ENCODE measurements at regions not wholly inside any gene's neighbourhood (a gene's known extent, or its start where the extent isn't known, plus 50 kb on each side); places are given as distances from the start of the nearest gene placed in this dataset.

DNA sequence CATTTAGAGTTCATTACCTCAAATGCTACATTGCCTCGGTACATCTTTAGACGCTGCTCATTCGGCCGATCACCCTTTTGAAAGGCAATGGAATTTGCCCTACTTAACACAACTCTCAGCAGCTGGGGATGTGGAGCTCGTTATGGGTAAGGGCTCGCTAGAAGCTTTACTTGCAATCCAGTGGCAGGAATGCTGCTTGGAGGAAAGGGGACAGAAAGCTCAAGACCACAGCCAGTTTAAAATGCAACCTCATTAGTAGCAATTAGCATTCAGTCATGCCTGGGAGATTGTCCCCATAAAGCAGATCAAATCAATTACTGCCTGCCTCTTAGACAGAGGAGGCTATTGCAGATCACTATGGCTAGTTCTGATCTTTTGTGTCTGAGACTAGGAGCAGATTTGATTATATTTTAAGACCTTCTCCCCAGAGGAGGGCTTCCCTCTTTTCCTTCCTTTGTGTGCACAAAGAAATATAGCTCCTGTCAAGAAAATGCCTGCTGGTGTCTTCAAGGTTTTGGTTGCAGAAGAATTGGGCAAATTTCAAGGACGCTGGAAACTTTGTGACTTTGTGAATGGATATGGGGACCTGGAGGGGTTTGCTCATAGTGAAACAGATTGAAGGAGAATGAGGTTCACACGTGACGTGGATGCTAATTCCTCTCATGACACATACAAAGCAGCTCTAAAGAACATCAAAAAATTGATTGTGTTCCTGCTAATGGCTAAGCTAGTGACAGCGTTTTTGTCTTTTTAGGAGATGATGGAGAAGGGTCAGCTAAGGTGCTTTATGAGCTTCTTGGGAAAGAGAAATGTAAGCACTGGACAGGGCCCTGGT is 237.5 kb upstream of the GLRA2 start:
- TF ChIP-seq MXI1 (conservative IDR thresholded peaks at IDR 0.05; ENCODE audit: poor library complexity, severe bottlenecking) = no peak
- TF ChIP-seq, protein P1, sequence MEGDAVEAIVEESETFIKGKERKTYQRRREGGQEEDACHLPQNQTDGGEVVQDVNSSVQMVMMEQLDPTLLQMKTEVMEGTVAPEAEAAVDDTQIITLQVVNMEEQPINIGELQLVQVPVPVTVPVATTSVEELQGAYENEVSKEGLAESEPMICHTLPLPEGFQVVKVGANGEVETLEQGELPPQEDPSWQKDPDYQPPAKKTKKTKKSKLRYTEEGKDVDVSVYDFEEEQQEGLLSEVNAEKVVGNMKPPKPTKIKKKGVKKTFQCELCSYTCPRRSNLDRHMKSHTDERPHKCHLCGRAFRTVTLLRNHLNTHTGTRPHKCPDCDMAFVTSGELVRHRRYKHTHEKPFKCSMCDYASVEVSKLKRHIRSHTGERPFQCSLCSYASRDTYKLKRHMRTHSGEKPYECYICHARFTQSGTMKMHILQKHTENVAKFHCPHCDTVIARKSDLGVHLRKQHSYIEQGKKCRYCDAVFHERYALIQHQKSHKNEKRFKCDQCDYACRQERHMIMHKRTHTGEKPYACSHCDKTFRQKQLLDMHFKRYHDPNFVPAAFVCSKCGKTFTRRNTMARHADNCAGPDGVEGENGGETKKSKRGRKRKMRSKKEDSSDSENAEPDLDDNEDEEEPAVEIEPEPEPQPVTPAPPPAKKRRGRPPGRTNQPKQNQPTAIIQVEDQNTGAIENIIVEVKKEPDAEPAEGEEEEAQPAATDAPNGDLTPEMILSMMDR (IDR thresholded peaks at IDR 0.05; ENCODE audit: poor library complexity, severe bottlenecking) = no peak
- TF ChIP-seq EP300 (conservative IDR thresholded peaks at IDR 0.05; ENCODE audit: poor library complexity, severe bottlenecking) = no peak
- TF ChIP-seq REST (IDR thresholded peaks at IDR 0.05; ENCODE audit: borderline replicate concordance) = no peak
- no peak for TF ChIP-seq EZH2 (IDR thresholded peaks at IDR 0.05; ENCODE audit: borderline replicate concordance, insufficient read depth, low read length, poor library complexity, severe bottlenecking)
